NCI-H2029 (cell line): ENCODE measurements at regions not wholly inside any gene's neighbourhood (a gene's known extent, or its start where the extent isn't known, plus 50 kb on each side); places are given as distances from the start of the nearest gene placed in this dataset.
"Not testable (repeated sequence)": the region's sequence is repeated elsewhere in the genome, so short reads cannot be mapped to it uniquely, and the experiment has no call there.

Experiments used
- DNase-seq: peaks from one replicate; lab custom pipeline; 2025; lab: John Stamatoyannopoulos, UW

GRCh38 chr13:55572862-55573261 lies 1567.9 kb upstream of the PRR20A start:
- DNase-seq: no peak

GRCh38 chr13:55573565-55573964 lies 1567.2 kb upstream of the PRR20A start:
- DNase-seq: no peak

GRCh38 chr13:55576389-55576788 lies 1564.3 kb upstream of the PRR20A start:
- no peak for DNase-seq

- no peak for DNase-seq
These were observed 1563.5 kb upstream of the PRR20A start for GRCh38 chr13:55577082-55577846.

- no peak for DNase-seq
These were observed 1562.9 kb upstream of the PRR20A start for GRCh38 chr13:55577847-55578210.

- not testable (repeated sequence) for DNase-seq
These were observed 1558.4 kb upstream of the PRR20A start for GRCh38 chr13:55582294-55582693.

- DNase-seq: no peak
These were observed 1556.6 kb upstream of the PRR20A start for GRCh38 chr13:55583953-55584593.

GRCh38 chr13:55602784-55603183 lies 1537.9 kb upstream of the PRR20A start:
- no peak for DNase-seq

GRCh38 chr13:55606045-55606665 lies 1534.6 kb upstream of the PRR20A start:
- no peak for DNase-seq

GRCh38 chr13:55613429-55614187 lies 1527.1 kb upstream of the PRR20A start:
- no peak for DNase-seq

GRCh38 chr13:55615081-55615480 lies 1525.6 kb upstream of the PRR20A start:
- no peak for DNase-seq

- DNase-seq: no peak
These were observed 1523.5 kb upstream of the PRR20A start for GRCh38 chr13:55617241-55617640.

GRCh38 chr13:55627221-55627620 lies 1513.5 kb upstream of the PRR20A start:
- no peak for DNase-seq

GRCh38 chr13:55632402-55632801 lies 1508.3 kb upstream of the PRR20A start:
- DNase-seq: no peak

- DNase-seq: no peak
These were observed 1491.2 kb upstream of the PRR20A start for GRCh38 chr13:55649485-55649884.

- DNase-seq: no peak
These were observed 1488.1 kb upstream of the PRR20A start for GRCh38 chr13:55652657-55653056.

GRCh38 chr13:55653497-55653896 lies 1487.2 kb upstream of the PRR20A start:
- DNase-seq: no peak

GRCh38 chr13:55654243-55654642 lies 1486.5 kb upstream of the PRR20A start:
- DNase-seq: no peak

GRCh38 chr13:55660264-55660663 lies 1480.5 kb upstream of the PRR20A start:
- DNase-seq: not testable (repeated sequence)

GRCh38 chr13:55660851-55661250 lies 1479.9 kb upstream of the PRR20A start:
- no peak for DNase-seq

GRCh38 chr13:55661505-55661904 lies 1479.2 kb upstream of the PRR20A start:
- DNase-seq: no peak

- no peak for DNase-seq
These were observed 1476.5 kb upstream of the PRR20A start for GRCh38 chr13:55664178-55664577.

GRCh38 chr13:55669051-55669450 lies 1471.7 kb upstream of the PRR20A start:
- no peak for DNase-seq
